H9 (cell line): ENCODE measurements at regions not wholly inside any gene's neighbourhood (a gene's known extent, or its start where the extent isn't known, plus 50 kb on each side); places are given as distances from the start of the nearest gene placed in this dataset.

Experiments
- DNase-seq: peaks from one replicate; pipeline ENCODE4 v3.0.0-alpha.2; 2017
- H2AFZ ChIP-seq: one replicate; pipeline ENCODE4 v1.6.1; 2013; ENCODE audit warnings: mild to moderate bottlenecking, low read length, control low read depth, moderate library complexity
- H2AK5ac ChIP-seq: 2 replicates; pipeline ENCODE4 v1.6.1; 2013; ENCODE audit warnings: low read length, control low read depth, mixed read lengths; ENCODE audit not compliant: insufficient read length
- H2BK120ac ChIP-seq: one replicate; pipeline ENCODE4 v1.6.1; 2013; ENCODE audit warnings: low read depth, mild to moderate bottlenecking, low read length, control low read depth, inconsistent platforms; ENCODE audit not compliant: poor library complexity, severe bottlenecking
- H2BK12ac ChIP-seq: 2 replicates; pipeline ENCODE4 v1.6.1; 2013; ENCODE audit warnings: low read length, control low read depth, mixed read lengths, low read depth; ENCODE audit not compliant: insufficient read length
- H2BK15ac ChIP-seq: 2 replicates; pipeline ENCODE4 v1.6.1; 2013; ENCODE audit warnings: low read depth, low read length, control low read depth
- H2BK20ac ChIP-seq: one replicate; pipeline ENCODE4 v1.6.1; 2013; ENCODE audit warnings: low read depth, mild to moderate bottlenecking, low read length, control low read depth, inconsistent platforms; ENCODE audit not compliant: poor library complexity, severe bottlenecking
- H2BK5ac ChIP-seq: 2 replicates; pipeline ENCODE4 v1.6.1; 2013; ENCODE audit warnings: low read length, control low read depth, mixed read lengths; ENCODE audit not compliant: insufficient read length
- H3K14ac ChIP-seq: 2 replicates; pipeline ENCODE4 v1.6.1; 2013; ENCODE audit warnings: low read length, control low read depth; ENCODE audit not compliant: insufficient read depth
- H3K18ac ChIP-seq: 2 replicates; pipeline ENCODE4 v1.6.1; 2013; ENCODE audit warnings: low read depth, mild to moderate bottlenecking, mixed read lengths, low read length, control low read depth; ENCODE audit not compliant: insufficient read length
- H3K23ac ChIP-seq: 2 replicates; pipeline ENCODE4 v1.6.1; 2013; ENCODE audit warnings: low read length, control low read depth, mixed read lengths, low read depth; ENCODE audit not compliant: insufficient read length
- H3K23me2 ChIP-seq: 2 replicates; pipeline ENCODE4 v1.6.1; 2013; ENCODE audit warnings: low read depth, mild to moderate bottlenecking, mixed read lengths, low read length, control low read depth; ENCODE audit not compliant: insufficient read length, poor library complexity, severe bottlenecking
- H3K27ac ChIP-seq: 2 replicates; pipeline ENCODE4 v1.5.1; 2013; ENCODE audit warnings: low read length, control low read depth, mixed read lengths, low read depth; ENCODE audit not compliant: insufficient read length
- H3K27me3 ChIP-seq: 2 replicates; pipeline ENCODE4 v1.6.1; 2013; ENCODE audit warnings: low read length, control low read depth, inconsistent platforms; ENCODE audit not compliant: insufficient read depth
- H3K4ac ChIP-seq: 2 replicates; pipeline ENCODE4 v1.6.1; 2013; ENCODE audit warnings: low read depth, mild to moderate bottlenecking, control low read depth, inconsistent platforms, low read length, moderate library complexity
- H3K4me1 ChIP-seq: 2 replicates; pipeline ENCODE4 v1.6.1; 2013; ENCODE audit warnings: low read length, control low read depth, inconsistent platforms; ENCODE audit not compliant: insufficient read depth
- H3K4me2 ChIP-seq: 2 replicates; pipeline ENCODE4 v1.6.1; 2013; ENCODE audit warnings: low read length, control low read depth, mixed read lengths; ENCODE audit not compliant: insufficient read length, insufficient read depth
- H3K56ac ChIP-seq: 2 replicates; pipeline ENCODE4 v1.6.1; 2013; ENCODE audit warnings: low read depth, mild to moderate bottlenecking, mixed read lengths, low read length, control low read depth; ENCODE audit not compliant: insufficient read length
- H3K79me1 ChIP-seq: 2 replicates; pipeline ENCODE4 v1.6.1; 2013; ENCODE audit warnings: low read depth, mild to moderate bottlenecking, moderate library complexity, low read length, control low read depth, inconsistent platforms; ENCODE audit not compliant: insufficient read depth, poor library complexity, severe bottlenecking
- H3K79me2 ChIP-seq: 2 replicates; pipeline ENCODE4 v1.6.1; 2013; ENCODE audit warnings: low read length, control low read depth, inconsistent platforms; ENCODE audit not compliant: insufficient read depth
- H3K9ac ChIP-seq: 2 replicates; pipeline ENCODE4 v1.6.1; 2013; ENCODE audit warnings: low read length, control low read depth, mixed read lengths; ENCODE audit not compliant: insufficient read length; ENCODE audit errors: extremely low read depth
- H3K9me3 ChIP-seq: one replicate; pipeline ENCODE4 v1.6.1; 2013; ENCODE audit warnings: low read depth, low read length, inconsistent platforms; ENCODE audit not compliant: control insufficient read depth
- H3T11ph ChIP-seq: one replicate; pipeline ENCODE4 v1.6.1; 2013; ENCODE audit warnings: mild to moderate bottlenecking, low read length, control low read depth, inconsistent platforms
- H4K20me1 ChIP-seq: one replicate; pipeline ENCODE4 v1.6.1; 2013; ENCODE audit not compliant: control insufficient read depth, insufficient read length, insufficient read depth
- H4K5ac ChIP-seq: 2 replicates; pipeline ENCODE4 v1.6.1; 2013; ENCODE audit warnings: low read depth, mild to moderate bottlenecking, mixed read lengths, low read length, control low read depth; ENCODE audit not compliant: insufficient read length
- H4K8ac ChIP-seq: replicated peaks from 2 replicates; pipeline ENCODE4 v1.6.1; 2013; ENCODE audit warnings: low read length, control low read depth, mixed read lengths, low read depth; ENCODE audit not compliant: insufficient read length
- H4K91ac ChIP-seq: 2 replicates; pipeline ENCODE4 v1.6.1; 2013; ENCODE audit warnings: low read depth, mild to moderate bottlenecking, moderate library complexity, mixed read lengths, low read length, control low read depth; ENCODE audit not compliant: insufficient read length
- H3K27ac Mint-ChIP-seq, 3 experiments: 2 replicates in 2 of 3; 3 replicates in 1 of 3; pipeline ENCODE4 v1.8.0; 2020 to 2021; ENCODE audit warnings: mixed read lengths in 3 of 3, mild to moderate bottlenecking in 1 of 3, moderate library complexity in 1 of 3
- H3K27me3 Mint-ChIP-seq: 2 replicates; pipeline ENCODE4 v1.8.0; 2021; ENCODE audit warnings: low read depth, mild to moderate bottlenecking, moderate library complexity, mixed read lengths
- H3K36me3 Mint-ChIP-seq, 3 experiments: 2 replicates in 2 of 3; 3 replicates in 1 of 3; pipeline ENCODE4 v1.8.0; 2020 to 2021; ENCODE audit warnings: low read depth in 3 of 3, mixed read lengths in 3 of 3; ENCODE audit not compliant: insufficient read depth in 1 of 3
- H3K4me1 Mint-ChIP-seq, 2 experiments: 2 replicates each; pipeline ENCODE4 v1.8.0; 2020; ENCODE audit warnings: mixed read lengths in 2 of 2
- H3K4me3 Mint-ChIP-seq, 2 experiments: 2 replicates in 1 of 2; 3 replicates in 1 of 2; pipeline ENCODE4 v1.8.0; 2020 to 2021; ENCODE audit warnings: mild to moderate bottlenecking in 2 of 2, mixed read lengths in 2 of 2, moderate library complexity in 1 of 2
- H3K9me3 Mint-ChIP-seq, 2 experiments: 2 replicates in 1 of 2; 3 replicates in 1 of 2; pipeline ENCODE4 v1.8.0; 2020; ENCODE audit warnings: mild to moderate bottlenecking in 2 of 2, mixed read lengths in 2 of 2, moderate library complexity in 1 of 2
- WGBS: extraction: QIAGEN DNeasy Blood & Tissue Kit; methylation state at CpG from one replicate; pipeline ENCODE4 v1.1.7; 2013; ENCODE audit warnings: missing lambda C conversion rate, low lambda C conversion rate, mixed read lengths; ENCODE audit not compliant: insufficient read length; ENCODE audit errors: extremely low coverage; 5-methylcytosine and 5-hydroxymethylcytosine counted together
- TF ChIP-seq, protein P1 (sequence below): fragments of 200-600 bp; sonication (generic); conservative IDR thresholded peaks from 3 replicates; pipeline ENCODE4 v1.8.0; 2021; ENCODE audit warnings: antibody characterized with exemption, mild to moderate bottlenecking

DNA sequence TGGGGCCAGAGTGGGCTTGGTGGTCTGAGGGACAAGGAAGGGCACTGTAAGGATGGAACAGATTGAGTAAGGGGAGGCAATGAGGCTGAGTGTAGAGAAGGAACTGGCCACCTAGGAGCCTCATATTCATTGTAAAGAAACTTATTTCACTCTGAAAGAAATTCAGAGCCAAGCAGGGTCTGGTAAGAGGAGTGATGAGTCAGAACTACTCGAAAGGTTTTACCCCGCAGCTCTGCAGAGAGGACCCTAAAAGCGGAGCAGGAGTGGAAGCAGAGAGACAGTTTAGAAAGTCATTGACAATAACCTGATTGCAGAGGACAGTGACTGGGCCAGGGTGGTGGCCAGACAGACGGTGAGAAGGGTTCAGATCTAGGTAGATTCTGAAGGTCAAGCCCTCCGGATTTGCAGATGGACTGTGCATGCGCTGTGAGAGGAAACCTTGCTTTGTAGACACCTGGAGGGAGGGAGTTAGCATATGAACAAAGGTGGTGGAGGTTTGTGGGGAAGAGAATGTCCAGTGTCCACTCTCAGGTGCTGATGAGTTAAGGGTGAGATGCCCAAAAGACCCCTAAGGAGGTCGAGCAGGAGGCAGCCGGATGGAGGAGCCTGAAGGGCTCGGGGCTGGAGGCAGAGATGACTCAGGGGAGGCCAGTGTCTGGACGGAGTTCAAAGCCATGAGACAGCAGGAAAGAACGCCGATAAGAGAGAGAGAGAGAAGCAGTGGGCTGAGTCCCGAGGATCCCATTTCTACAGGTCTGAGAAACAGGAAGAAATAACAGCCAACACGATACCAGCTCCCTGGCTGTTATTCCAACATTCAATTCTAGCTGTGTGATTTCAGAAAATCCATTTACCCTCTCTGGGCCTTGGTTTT, 546.0 kb downstream of the BRD1 start:
- Histone ChIP-seq H2BK12ac (no peak overlapping the region), H3K9me3 (no peaks in the 10 kb centered on the region), H3T11ph (no peak overlapping the region), H4K8ac (no peak overlapping the region), H3K23me2 (no peaks in the 10 kb centered on the region), H4K20me1 (no peaks in the 10 kb centered on the region), H3K23ac (no peak overlapping the region), H3K9ac (no peak overlapping the region), H2BK20ac (no peak overlapping the region), H2AFZ (no peak overlapping the region), H3K79me2 (no peaks in the 10 kb centered on the region), H3K27me3 (no peaks in the 10 kb centered on the region), H3K56ac (no peak overlapping the region), H3K18ac (no peak overlapping the region), H2BK5ac (no peak overlapping the region), H3K4ac (no peak overlapping the region), H3K4me2 (no peak overlapping the region), H4K91ac (no peak overlapping the region), H4K5ac (no peak overlapping the region), H3K27ac (no peak overlapping the region), H3K14ac (peak overlapping the region; percentile 28), H3K4me1 (no peaks in the 10 kb centered on the region), H2BK120ac (no peak overlapping the region), H3K79me1 (no peaks in the 10 kb centered on the region), H2BK15ac (no peak overlapping the region), H2AK5ac (no peak overlapping the region)
- DNase-seq: no peak
- peaks cover 7 to 17% of the 10 kb centered on the region in 2 experiments for H3K4me1 Mint-ChIP-seq
- H3K27ac Mint-ChIP-seq: no peak overlapping the region; a peak in 2 of 7 replicates
- no peaks in the 10 kb centered on the region for H3K36me3 Mint-ChIP-seq
- H3K9me3 Mint-ChIP-seq: no peaks in the 10 kb centered on the region; a peak in 1 of 5 replicates
- TF ChIP-seq, protein P1, sequence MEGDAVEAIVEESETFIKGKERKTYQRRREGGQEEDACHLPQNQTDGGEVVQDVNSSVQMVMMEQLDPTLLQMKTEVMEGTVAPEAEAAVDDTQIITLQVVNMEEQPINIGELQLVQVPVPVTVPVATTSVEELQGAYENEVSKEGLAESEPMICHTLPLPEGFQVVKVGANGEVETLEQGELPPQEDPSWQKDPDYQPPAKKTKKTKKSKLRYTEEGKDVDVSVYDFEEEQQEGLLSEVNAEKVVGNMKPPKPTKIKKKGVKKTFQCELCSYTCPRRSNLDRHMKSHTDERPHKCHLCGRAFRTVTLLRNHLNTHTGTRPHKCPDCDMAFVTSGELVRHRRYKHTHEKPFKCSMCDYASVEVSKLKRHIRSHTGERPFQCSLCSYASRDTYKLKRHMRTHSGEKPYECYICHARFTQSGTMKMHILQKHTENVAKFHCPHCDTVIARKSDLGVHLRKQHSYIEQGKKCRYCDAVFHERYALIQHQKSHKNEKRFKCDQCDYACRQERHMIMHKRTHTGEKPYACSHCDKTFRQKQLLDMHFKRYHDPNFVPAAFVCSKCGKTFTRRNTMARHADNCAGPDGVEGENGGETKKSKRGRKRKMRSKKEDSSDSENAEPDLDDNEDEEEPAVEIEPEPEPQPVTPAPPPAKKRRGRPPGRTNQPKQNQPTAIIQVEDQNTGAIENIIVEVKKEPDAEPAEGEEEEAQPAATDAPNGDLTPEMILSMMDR: no peak
- no peak overlapping the region for H3K4me3 Mint-ChIP-seq
- H3K27me3 Mint-ChIP-seq: peaks cover 76% of the 10 kb centered on the region
- WGBS: no CpG with 5 or more reads among the region's 14 CpGs
